VCaP (cell line): ENCODE measurements at regions not wholly inside any gene's neighbourhood (a gene's known extent, or its start where the extent isn't known, plus 50 kb on each side); places are given as distances from the start of the nearest gene placed in this dataset.

Experiments used
- H3K27ac ChIP-seq: fragments of 450-650 bp; 2 replicates; pipeline ENCODE4 v1.5.1; 2017
- CTCF ChIP-seq: fragments of 450-650 bp; conservative IDR thresholded peaks from 2 replicates; pipeline ENCODE4 v1.5.1; 2017; ENCODE audit warnings: mild to moderate bottlenecking, moderate library complexity

- no peak overlapping the region for H3K27ac ChIP-seq
- no peak for TF ChIP-seq CTCF
Measured at GRCh38 chr2:121103960-121104359, 181.0 kb downstream of the TFCP2L1 start.

- no peak overlapping the region for H3K27ac ChIP-seq
Measured at GRCh38 chr2:121104721-121105141, 180.3 kb downstream of the TFCP2L1 start.

GRCh38 chr2:121110924-121111323 is 174.1 kb downstream of the TFCP2L1 start:
- no peak for TF ChIP-seq CTCF
- no peak overlapping the region for H3K27ac ChIP-seq

More at GRCh38 chr2:121104721-121105141, 180.3 kb downstream of the TFCP2L1 start:
- no peak for TF ChIP-seq CTCF

GRCh38 chr2:121118951-121119350 is 166.1 kb downstream of the TFCP2L1 start:
- H3K27ac ChIP-seq: no peak overlapping the region
- TF ChIP-seq CTCF: no peak

GRCh38 chr2:121120411-121120810 is 164.6 kb downstream of the TFCP2L1 start:
- no peak for TF ChIP-seq CTCF
- no peak overlapping the region for H3K27ac ChIP-seq

GRCh38 chr2:121120991-121121390 is 164.0 kb downstream of the TFCP2L1 start:
- no peak for TF ChIP-seq CTCF
- no peak overlapping the region for H3K27ac ChIP-seq

GRCh38 chr2:121121661-121122060 is 163.3 kb downstream of the TFCP2L1 start:
- TF ChIP-seq CTCF: no peak
- no peak overlapping the region for H3K27ac ChIP-seq

- H3K27ac ChIP-seq: no peak overlapping the region
- no peak for TF ChIP-seq CTCF
Measured at GRCh38 chr2:121123268-121123667, 161.7 kb downstream of the TFCP2L1 start.
